CD4-positive, CD25-positive, alpha-beta regulatory T cell (primary cell): ENCODE measurements at regions not wholly inside any gene's neighbourhood (a gene's known extent, or its start where the extent isn't known, plus 50 kb on each side); places are given as distances from the start of the nearest gene placed in this dataset.
"Not testable (repeated sequence)": the region's sequence is repeated elsewhere in the genome, so short reads cannot be mapped to it uniquely, and the experiment has no call there.

Source experiments
- ATAC-seq, 2 donors: fragments of 150-1000 bp; cut with Tn5 transposase; one replicate each; pipeline ENCODE4 v1.10.0; 2021; ENCODE audit warnings: low read depth in 2 of 2, moderate number of reproducible peaks in 2 of 2, moderate library complexity in 1 of 2
- DNase-seq, 3 donors: peaks; one replicate each; pipeline versions ENCODE4 v3.0.0 to v3.0.0-alpha.2; 2012 to 2022; ENCODE audit warnings: mixed read lengths in 1 of 3
- H3K27ac ChIP-seq: one replicate; pipeline ENCODE4 v1.7.0; 2013; ENCODE audit warnings: mild to moderate bottlenecking, low read length; ENCODE audit not compliant: insufficient read depth, poor library complexity, severe bottlenecking
- H3K27me3 ChIP-seq: one replicate; pipeline ENCODE4 v1.7.0; 2013; ENCODE audit warnings: low read length; ENCODE audit not compliant: control insufficient read depth, insufficient read depth
- H3K36me3 ChIP-seq: one replicate; pipeline ENCODE4 v1.7.0; 2013; ENCODE audit warnings: mild to moderate bottlenecking, low read length, moderate library complexity; ENCODE audit not compliant: control insufficient read depth, insufficient read depth
- H3K4me1 ChIP-seq: 2 replicates; pipeline ENCODE4 v1.7.0; 2013; ENCODE audit warnings: mild to moderate bottlenecking, low read length; ENCODE audit not compliant: insufficient read depth, control insufficient read depth, poor library complexity, severe bottlenecking
- H3K4me3 ChIP-seq: one replicate; pipeline ENCODE4 v1.7.0; 2013; ENCODE audit warnings: low read depth, mild to moderate bottlenecking, low read length, moderate library complexity
- H3K9me3 ChIP-seq, 2 experiments: 1 replicate in 1 of 2; 2 replicates in 1 of 2; pipeline ENCODE4 v1.7.0; 2013; ENCODE audit warnings: low read length in 2 of 2, mild to moderate bottlenecking in 1 of 2, moderate library complexity in 1 of 2; ENCODE audit not compliant: control insufficient read depth in 2 of 2
- H3K27ac Mint-ChIP-seq, 3 donors: one replicate each; pipeline ENCODE4 v1.8.0; 2020 to 2022; ENCODE audit warnings: mild to moderate bottlenecking in 3 of 3, mixed read lengths in 3 of 3, moderate library complexity in 2 of 3
- H3K27me3 Mint-ChIP-seq: one replicate; pipeline ENCODE4 v1.8.0; 2022; ENCODE audit warnings: mild to moderate bottlenecking, mixed read lengths
- H3K36me3 Mint-ChIP-seq: one replicate; pipeline ENCODE4 v1.8.0; 2020; ENCODE audit warnings: mixed read lengths
- H3K4me1 Mint-ChIP-seq, 4 donors: one replicate each; pipeline ENCODE4 v1.8.0; 2020 to 2022; ENCODE audit warnings: mixed read lengths in 4 of 4, mild to moderate bottlenecking in 1 of 4
- H3K4me3 Mint-ChIP-seq, 4 donors: one replicate each; pipeline ENCODE4 v1.8.0; 2020 to 2022; ENCODE audit warnings: mild to moderate bottlenecking in 4 of 4, mixed read lengths in 4 of 4, moderate library complexity in 3 of 4
- H3K9me3 Mint-ChIP-seq, 7 donors: one replicate each; pipeline ENCODE4 v1.8.0; 2020 to 2022; ENCODE audit warnings: mixed read lengths in 7 of 7, mild to moderate bottlenecking in 3 of 7, moderate library complexity in 2 of 7

- Mint-ChIP-seq H3K36me3 (no peaks in the 10 kb centered on the region), H3K4me3 (no peak overlapping the region), H3K27me3 (peaks cover 49% of the 10 kb centered on the region), H3K4me1 (no peaks in the 10 kb centered on the region), H3K9me3 (peaks cover 0 to 1% (median 0%) of the 10 kb centered on the region in 7 donors), H3K27ac (no peak overlapping the region)
- Histone ChIP-seq H3K4me1 (no peaks in the 10 kb centered on the region), H3K27ac (no peak overlapping the region), H3K27me3 (peaks cover 4% of the 10 kb centered on the region), H3K4me3 (no peak overlapping the region), H3K9me3 (no peaks in the 10 kb centered on the region), H3K36me3 (no peaks in the 10 kb centered on the region)
- ATAC-seq (peak in 1 of 2 donors; percentile 31), DNase-seq (peak in 2 of 3 donors; percentile 22 to 28)
These were observed 90.6 kb upstream of the AKAP13 start for GRCh38 chr15:85289677-85290365.

- not testable (repeated sequence) for H3K36me3 ChIP-seq, H3K27ac ChIP-seq, H3K4me1 ChIP-seq, H3K4me1 Mint-ChIP-seq, DNase-seq, H3K27me3 ChIP-seq, H3K9me3 ChIP-seq, H3K9me3 Mint-ChIP-seq, H3K4me3 Mint-ChIP-seq, ATAC-seq, H3K4me3 ChIP-seq, H3K36me3 Mint-ChIP-seq, H3K27ac Mint-ChIP-seq
- peaks cover 34% of the 10 kb centered on the region for H3K27me3 Mint-ChIP-seq
These were observed 87.8 kb upstream of the AKAP13 start for GRCh38 chr15:85292583-85292982.

GRCh38 chr15:85296615-85297402, 83.6 kb upstream of the AKAP13 start:
- Histone ChIP-seq H3K27ac (no peak overlapping the region), H3K4me3 (peak overlapping the region; percentile 76), H3K27me3 (no peaks in the 10 kb centered on the region), H3K4me1 (peaks cover 3% of the 10 kb centered on the region), H3K9me3 (no peaks in the 10 kb centered on the region), H3K36me3 (no peaks in the 10 kb centered on the region)
- H3K4me1 Mint-ChIP-seq, result peaks cover 4 to 9% (median 9%) of the 10 kb centered on the region in 4 donors
- peak overlapping the region in 2 of 4 donors; percentile 31 to 49 for H3K4me3 Mint-ChIP-seq
- no peak overlapping the region for H3K27ac Mint-ChIP-seq
- H3K36me3 Mint-ChIP-seq, result no peaks in the 10 kb centered on the region
- ATAC-seq, result peak; percentile 93 to 97
- H3K9me3 Mint-ChIP-seq, result no peaks in the 10 kb centered on the region
- peak; percentile 51 to 87 (median 75) for DNase-seq
- H3K27me3 Mint-ChIP-seq, result peaks cover 2% of the 10 kb centered on the region

- Mint-ChIP-seq H3K36me3 (no peaks in the 10 kb centered on the region), H3K27me3 (no peaks in the 10 kb centered on the region), H3K9me3 (no peaks in the 10 kb centered on the region), H3K27ac (peak overlapping the region in 1 of 3 donors; percentile 16), H3K4me3 (no peak overlapping the region), H3K4me1 (peaks cover 4 to 9% (median 9%) of the 10 kb centered on the region in 4 donors)
- Histone ChIP-seq H3K27me3 (no peaks in the 10 kb centered on the region), H3K4me1 (peaks cover 3% of the 10 kb centered on the region), H3K27ac (no peak overlapping the region), H3K36me3 (no peaks in the 10 kb centered on the region), H3K4me3 (no peak overlapping the region), H3K9me3 (no peaks in the 10 kb centered on the region)
- ATAC-seq (no peak), DNase-seq (no peak)
These were observed 82.9 kb upstream of the AKAP13 start for GRCh38 chr15:85297537-85297936.

GRCh38 chr15:85298366-85298765, 82.0 kb upstream of the AKAP13 start:
- H3K27ac ChIP-seq, result no peak overlapping the region
- ATAC-seq (no peak), DNase-seq (no peak)
- Mint-ChIP-seq H3K9me3 (no peaks in the 10 kb centered on the region), H3K27ac (no peak overlapping the region), H3K4me1 (peaks cover 4 to 9% (median 9%) of the 10 kb centered on the region in 4 donors), H3K4me3 (no peak overlapping the region), H3K36me3 (no peaks in the 10 kb centered on the region), H3K27me3 (no peaks in the 10 kb centered on the region)
- H3K4me1 ChIP-seq, result peaks cover 3% of the 10 kb centered on the region
- no peaks in the 10 kb centered on the region for H3K27me3 ChIP-seq
- no peak overlapping the region for H3K4me3 ChIP-seq
- H3K36me3 ChIP-seq, result no peaks in the 10 kb centered on the region
- no peaks in the 10 kb centered on the region for H3K9me3 ChIP-seq

GRCh38 chr15:85298941-85299340, 81.5 kb upstream of the AKAP13 start:
- Histone ChIP-seq H3K27ac (no peak overlapping the region), H3K27me3 (no peaks in the 10 kb centered on the region), H3K36me3 (no peaks in the 10 kb centered on the region), H3K9me3 (no peaks in the 10 kb centered on the region), H3K4me1 (peaks cover 3% of the 10 kb centered on the region), H3K4me3 (no peak overlapping the region)
- peaks cover 4 to 9% (median 9%) of the 10 kb centered on the region in 4 donors for H3K4me1 Mint-ChIP-seq
- no peak overlapping the region for H3K27ac Mint-ChIP-seq
- DNase-seq, result no peak
- no peak overlapping the region for H3K4me3 Mint-ChIP-seq
- no peaks in the 10 kb centered on the region for H3K36me3 Mint-ChIP-seq
- no peaks in the 10 kb centered on the region for H3K9me3 Mint-ChIP-seq
- no peak for ATAC-seq
- no peaks in the 10 kb centered on the region for H3K27me3 Mint-ChIP-seq

GRCh38 chr15:85302271-85302670, 78.1 kb upstream of the AKAP13 start:
- Mint-ChIP-seq H3K36me3 (no peaks in the 10 kb centered on the region), H3K9me3 (no peaks in the 10 kb centered on the region), H3K4me1 (peaks cover 0 to 5% (median 5%) of the 10 kb centered on the region in 4 donors), H3K4me3 (no peak overlapping the region), H3K27ac (no peak overlapping the region), H3K27me3 (no peaks in the 10 kb centered on the region)
- Histone ChIP-seq H3K9me3 (no peaks in the 10 kb centered on the region), H3K4me1 (no peaks in the 10 kb centered on the region), H3K4me3 (no peak overlapping the region), H3K36me3 (no peaks in the 10 kb centered on the region), H3K27me3 (no peaks in the 10 kb centered on the region), H3K27ac (no peak overlapping the region)
- DNase-seq (no peak), ATAC-seq (no peak)
